Medulla oblongata (tissue), 1 donor: ENCODE measurements at regions not wholly inside any gene's neighbourhood (a gene's known extent, or its start where the extent isn't known, plus 50 kb on each side); places are given as distances from the start of the nearest gene placed in this dataset.

Experiments used
- DNase-seq: peaks from one replicate; pipeline ENCODE4 v3.0.0-alpha.2; 2015; ENCODE audit errors: extremely low spot score

GRCh38 chr4:11342401-11342800, 86.3 kb downstream of the HS3ST1 start:
- no peak for DNase-seq

- DNase-seq: no peak
Measured at GRCh38 chr4:11341337-11342043, 87.2 kb downstream of the HS3ST1 start.

DNA sequence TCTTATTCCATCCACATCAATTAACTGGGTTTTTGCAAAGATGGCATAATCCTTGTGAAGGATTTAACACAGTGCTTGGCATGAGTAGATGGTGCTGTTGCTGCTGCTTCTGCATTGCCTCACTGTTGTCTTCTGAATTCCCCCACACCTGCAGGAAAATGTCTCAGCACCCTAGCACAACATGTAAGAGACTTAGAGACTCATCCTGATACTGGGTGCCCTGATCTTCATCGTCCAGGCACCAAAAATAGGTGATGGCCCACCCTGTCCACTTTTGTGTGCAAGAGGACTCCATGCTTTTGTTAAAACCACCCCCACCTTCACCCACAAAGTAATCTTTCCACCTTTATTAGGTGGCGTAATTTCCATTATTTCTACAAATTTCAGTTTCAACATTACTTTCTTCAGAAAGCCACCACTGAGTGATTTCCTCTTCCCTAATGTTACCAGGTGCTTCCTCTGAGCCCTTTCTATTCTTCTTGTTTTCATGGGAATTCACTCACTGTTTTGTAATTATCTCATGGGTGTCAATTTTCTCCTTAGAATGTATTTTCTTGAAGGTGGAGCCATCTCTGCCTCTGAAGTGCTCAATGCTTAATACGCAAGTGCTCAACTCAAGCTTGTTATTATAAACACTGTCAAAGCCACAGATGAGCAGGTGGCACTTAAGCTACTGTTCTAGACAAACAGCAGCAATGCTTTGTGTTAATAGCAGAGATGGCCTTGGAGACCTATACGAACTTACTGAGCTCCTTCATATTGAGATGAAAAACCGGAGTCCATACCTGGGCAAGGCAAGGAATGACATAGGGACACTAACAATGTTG, 89.5 kb downstream of the HS3ST1 start:
- no peak for DNase-seq

GRCh38 chr4:11337287-11337686, 91.4 kb downstream of the HS3ST1 start:
- DNase-seq: no peak

GRCh38 chr4:11336435-11336834, 92.3 kb downstream of the HS3ST1 start:
- DNase-seq: no peak

DNA sequence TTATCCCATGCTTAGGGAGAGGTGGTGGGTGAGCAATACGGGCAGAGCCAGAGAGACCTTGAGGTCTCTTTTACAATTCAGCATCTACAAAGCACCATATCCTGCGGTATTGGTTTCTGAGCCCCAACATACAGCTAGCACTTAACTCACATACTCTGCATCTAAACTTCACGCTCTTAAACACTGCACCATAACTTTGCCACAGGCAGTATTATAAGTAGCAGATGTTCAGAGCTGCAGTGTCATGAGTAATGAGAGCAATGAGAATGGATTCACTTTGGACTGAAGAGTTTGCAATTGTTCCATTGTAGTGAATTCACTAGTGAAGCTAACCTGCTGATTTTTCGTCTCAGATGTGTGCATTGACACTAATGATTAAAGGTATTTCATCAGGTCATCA, 93.8 kb downstream of the HS3ST1 start:
- no peak for DNase-seq

- DNase-seq: no peak
Measured at GRCh38 chr4:11328401-11328800, 100.3 kb downstream of the HS3ST1 start.

- no peak for DNase-seq
Measured at GRCh38 chr4:11326021-11326420, 102.7 kb downstream of the HS3ST1 start.

DNA sequence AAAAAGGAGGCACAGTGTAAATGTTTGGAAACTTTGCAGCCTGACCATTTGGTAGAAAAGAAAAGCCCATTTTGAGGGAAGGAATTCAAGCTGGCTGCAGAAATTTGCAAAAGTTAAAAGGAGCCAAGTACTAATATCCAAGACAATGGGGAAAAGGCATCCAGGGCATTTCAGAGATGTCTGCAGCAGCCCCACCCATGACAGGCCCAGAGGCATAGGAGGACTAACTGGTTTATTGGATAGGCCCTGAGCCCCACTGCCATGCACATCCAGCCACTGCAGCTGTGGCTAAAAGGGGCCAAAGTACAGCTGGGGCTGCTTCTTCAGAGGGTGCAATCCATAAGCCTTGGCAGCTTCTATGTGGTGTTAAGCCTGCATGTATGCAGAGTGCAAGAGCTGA, 104.9 kb downstream of the HS3ST1 start:
- no peak for DNase-seq

- no peak for DNase-seq
Measured at GRCh38 chr4:11313157-11313943, 115.3 kb downstream of the HS3ST1 start.

DNA sequence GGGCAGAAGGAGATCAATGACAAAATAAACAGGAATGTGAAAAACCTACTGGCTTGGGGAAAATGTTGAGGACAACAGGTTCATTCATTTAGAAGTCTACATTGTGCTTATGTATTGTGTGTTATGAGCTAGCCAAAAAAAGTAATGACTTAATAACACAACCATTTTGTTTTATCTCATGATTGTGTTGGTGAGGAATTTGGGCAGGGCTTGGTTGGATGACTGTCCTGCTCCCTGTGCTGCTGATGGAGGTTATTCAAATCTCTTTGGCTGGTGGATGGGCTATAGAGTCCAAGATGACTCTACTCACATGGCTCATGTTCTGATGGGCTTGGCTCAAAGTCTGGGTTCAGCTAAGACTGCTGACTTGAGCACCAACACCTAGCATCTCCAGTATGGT, 116.3 kb downstream of the HS3ST1 start:
- DNase-seq: no peak

DNA sequence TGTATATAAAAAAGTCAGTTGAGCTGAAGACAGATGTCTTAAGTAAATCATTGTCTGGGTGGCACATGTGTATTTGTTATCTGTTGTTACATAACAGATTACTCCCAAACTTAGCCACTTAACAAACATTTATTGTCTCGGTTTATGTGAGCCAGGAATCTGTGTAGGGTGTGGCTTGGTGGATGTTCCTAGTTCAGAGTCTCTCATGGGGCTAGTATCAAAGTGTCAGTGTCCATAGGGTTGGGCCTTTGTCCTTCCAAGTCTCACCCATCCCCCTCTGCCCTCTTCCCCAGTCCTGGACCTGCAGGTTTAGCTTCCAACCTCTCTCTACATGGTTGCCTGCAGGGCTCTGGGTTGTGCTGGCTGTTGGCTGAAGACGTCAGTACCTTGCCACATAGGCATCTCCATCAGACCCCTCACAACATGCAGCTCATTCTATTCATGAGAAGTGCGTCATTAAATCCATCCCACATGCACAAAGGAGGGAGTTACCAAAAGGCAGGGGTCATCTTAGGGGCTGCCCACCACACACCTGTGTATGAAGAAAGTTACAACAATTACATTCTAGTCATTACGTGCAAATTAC, 127.5 kb downstream of the HS3ST1 start:
- no peak for DNase-seq

- no peak for DNase-seq
Measured at GRCh38 chr4:11299836-11300235, 128.9 kb downstream of the HS3ST1 start.

GRCh38 chr4:11299016-11299415, 129.7 kb downstream of the HS3ST1 start:
- DNase-seq: no peak

DNA sequence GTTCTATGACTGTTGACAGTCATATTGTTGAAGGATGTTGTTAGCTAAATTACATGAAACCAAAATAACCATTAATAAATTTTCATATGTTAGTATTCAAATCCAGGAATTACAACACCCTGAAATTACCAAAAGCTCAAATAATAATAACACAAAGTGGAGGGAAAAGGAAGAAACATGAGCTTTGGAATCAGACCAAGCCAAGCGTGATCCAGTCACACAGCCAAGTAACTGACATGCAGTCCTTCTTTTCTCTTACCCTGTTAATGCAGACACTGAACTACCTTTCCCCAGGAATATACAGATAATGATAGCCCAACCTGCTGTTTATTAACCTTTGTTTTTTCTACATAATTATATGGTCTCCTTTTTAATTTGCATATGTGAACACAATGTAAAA, 130.2 kb downstream of the HS3ST1 start:
- DNase-seq: no peak

GRCh38 chr4:11297627-11298026, 131.1 kb downstream of the HS3ST1 start:
- no peak for DNase-seq

DNA sequence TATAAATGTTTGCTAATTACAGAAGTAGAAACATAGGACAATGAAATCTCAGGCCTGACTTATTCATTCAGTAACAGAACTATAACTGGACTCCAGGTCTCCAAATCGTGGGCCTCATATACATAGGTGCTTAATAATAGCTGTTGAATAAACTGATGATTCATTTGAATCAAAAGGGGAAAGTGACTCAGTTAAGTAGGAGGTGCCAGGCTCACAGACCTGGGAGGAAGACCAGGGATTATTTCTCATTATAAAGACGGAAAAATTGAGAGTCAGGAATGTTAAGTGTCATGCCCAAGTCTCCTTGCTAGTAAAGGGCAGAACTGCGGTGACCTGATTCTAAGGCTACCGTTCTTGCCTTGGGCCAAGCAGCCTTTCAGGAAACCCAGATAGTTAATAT, 131.5 kb downstream of the HS3ST1 start:
- no peak for DNase-seq

DNA sequence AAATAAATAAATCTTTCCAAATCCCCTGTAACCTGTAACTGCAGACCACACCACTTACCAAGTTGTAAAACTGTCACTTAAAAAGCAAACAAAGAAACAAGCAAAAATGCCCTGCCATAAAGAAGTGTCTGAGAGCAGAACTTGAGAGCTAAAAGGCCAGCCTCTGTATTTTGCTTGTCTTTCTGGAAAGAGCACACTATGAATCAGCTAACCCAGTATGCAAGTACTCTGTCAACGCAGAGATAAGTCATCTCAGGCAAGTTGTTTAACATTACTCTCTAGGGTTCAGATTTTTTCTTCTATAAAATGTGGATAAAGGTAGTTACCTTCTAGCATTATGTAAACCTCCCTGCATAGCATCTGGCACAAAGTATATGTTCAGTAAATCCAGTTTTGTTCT, 134.8 kb downstream of the HS3ST1 start:
- DNase-seq: no peak

GRCh38 chr4:11287055-11287454, 141.6 kb downstream of the HS3ST1 start:
- no peak for DNase-seq

DNA sequence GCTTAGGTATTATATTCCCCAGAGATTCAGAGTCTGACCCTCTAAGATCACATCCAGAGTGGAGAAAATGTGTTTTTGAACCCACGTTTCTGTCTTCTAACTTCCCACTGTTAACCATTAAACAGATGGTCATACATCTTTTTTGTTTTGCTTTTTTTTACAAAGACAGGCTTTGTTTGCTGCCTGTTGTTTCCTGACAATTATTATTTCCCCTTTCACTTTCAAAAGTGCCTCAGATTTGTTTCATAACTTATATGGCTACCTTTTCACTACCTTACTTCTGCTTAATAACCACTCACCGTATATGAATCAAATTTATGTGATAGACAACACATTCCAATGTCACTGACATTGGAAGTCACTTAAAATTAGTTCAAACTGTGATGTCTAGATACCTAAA, 142.2 kb downstream of the HS3ST1 start:
- no peak for DNase-seq

GRCh38 chr4:11281720-11282119, 147.0 kb downstream of the HS3ST1 start:
- DNase-seq: no peak

GRCh38 chr4:11271263-11271662, 157.4 kb downstream of the HS3ST1 start:
- no peak for DNase-seq
